ENCODE measurements at regions not wholly inside any gene's neighbourhood (a gene's known extent, or its start where the extent isn't known, plus 50 kb on each side); places are given as distances from the start of the nearest gene placed in this dataset.

DNA sequence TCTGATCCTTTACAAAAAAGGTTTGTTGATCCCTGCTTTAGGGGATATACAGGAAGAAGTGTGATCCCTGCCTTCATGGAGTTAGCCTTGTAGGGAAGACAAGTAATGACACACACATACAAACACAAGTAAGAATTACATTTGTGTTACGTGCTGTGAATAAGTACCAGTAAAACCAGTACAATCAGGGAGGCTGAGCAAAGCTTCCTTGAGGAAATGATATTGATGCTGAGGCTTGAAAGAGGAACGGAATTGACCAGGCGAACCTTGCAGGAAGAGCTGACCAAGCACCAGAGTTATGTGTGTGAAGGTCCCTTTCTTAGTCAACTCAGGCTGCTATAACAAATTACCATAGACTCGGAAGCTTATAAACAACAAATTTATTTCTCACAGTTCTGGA lies 83.6 kb upstream of the CACUL1 start:
- no peak overlapping the region for H3K4me3 ChIP-seq
- intact Hi-C loops (cut with DNase I): no loop called here
- no peaks in the 10 kb centered on the region for H3K27me3 ChIP-seq
- no peak overlapping the region for H3K27ac ChIP-seq
- H3K36me3 ChIP-seq: no peaks in the 10 kb centered on the region
- WGBS, 2 donors: 89 to 90% methylated on average over 4 of the region's 4 CpGs
- no peaks in the 10 kb centered on the region for H3K9me3 ChIP-seq
- no peak for DNase-seq
- H3K4me1 ChIP-seq: peaks cover 0 to 6% (median 3%) of the 10 kb centered on the region in 4 donors
- TF ChIP-seq EP300 (IDR thresholded peaks at IDR 0.05) (no peak), POLR2A (IDR thresholded peaks at IDR 0.05) (no peak), POLR2AphosphoS5 (IDR thresholded peaks at IDR 0.05) (no peak)
- TF ChIP-seq, protein P1, sequence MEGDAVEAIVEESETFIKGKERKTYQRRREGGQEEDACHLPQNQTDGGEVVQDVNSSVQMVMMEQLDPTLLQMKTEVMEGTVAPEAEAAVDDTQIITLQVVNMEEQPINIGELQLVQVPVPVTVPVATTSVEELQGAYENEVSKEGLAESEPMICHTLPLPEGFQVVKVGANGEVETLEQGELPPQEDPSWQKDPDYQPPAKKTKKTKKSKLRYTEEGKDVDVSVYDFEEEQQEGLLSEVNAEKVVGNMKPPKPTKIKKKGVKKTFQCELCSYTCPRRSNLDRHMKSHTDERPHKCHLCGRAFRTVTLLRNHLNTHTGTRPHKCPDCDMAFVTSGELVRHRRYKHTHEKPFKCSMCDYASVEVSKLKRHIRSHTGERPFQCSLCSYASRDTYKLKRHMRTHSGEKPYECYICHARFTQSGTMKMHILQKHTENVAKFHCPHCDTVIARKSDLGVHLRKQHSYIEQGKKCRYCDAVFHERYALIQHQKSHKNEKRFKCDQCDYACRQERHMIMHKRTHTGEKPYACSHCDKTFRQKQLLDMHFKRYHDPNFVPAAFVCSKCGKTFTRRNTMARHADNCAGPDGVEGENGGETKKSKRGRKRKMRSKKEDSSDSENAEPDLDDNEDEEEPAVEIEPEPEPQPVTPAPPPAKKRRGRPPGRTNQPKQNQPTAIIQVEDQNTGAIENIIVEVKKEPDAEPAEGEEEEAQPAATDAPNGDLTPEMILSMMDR (IDR thresholded peaks at IDR 0.05): no peak

DNA sequence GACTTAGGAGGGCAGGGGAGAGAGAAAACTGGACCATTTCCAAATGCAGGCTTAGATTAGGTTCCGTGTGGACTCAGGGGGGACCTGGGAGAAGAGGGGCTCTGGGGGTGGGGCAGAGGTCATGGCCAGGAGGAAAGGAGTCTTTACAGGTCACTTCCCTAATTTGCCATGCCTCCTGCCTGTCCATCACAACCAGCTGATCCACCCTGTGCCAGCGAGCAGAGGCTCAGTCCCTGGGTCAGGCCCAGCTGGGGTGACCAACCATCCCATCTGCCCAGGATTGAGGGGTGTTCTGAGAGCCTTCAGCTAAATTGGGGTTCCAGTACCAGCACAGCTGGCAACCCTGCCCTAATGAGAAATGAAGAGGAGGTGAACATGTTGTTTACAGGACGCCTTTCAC lies 84.6 kb upstream of the CACUL1 start:
- no peak overlapping the region for H3K4me3 ChIP-seq
- no peaks in the 10 kb centered on the region for H3K36me3 ChIP-seq
- H3K27me3 ChIP-seq: no peaks in the 10 kb centered on the region
- no peak overlapping the region for H3K27ac ChIP-seq
- no peak for DNase-seq
- 92 to 97% methylated on average over 3 of the region's 3 CpGs for WGBS, 2 donors
- no peak for TF ChIP-seq POLR2AphosphoS5 (IDR thresholded peaks at IDR 0.05)
- TF ChIP-seq, protein P1 (IDR thresholded peaks at IDR 0.05): no peak
- no peak for TF ChIP-seq EP300 (IDR thresholded peaks at IDR 0.05)
- no peak for TF ChIP-seq POLR2A (IDR thresholded peaks at IDR 0.05)
- intact Hi-C loops (cut with DNase I): no loop called here
- H3K9me3 ChIP-seq: no peaks in the 10 kb centered on the region
- peaks cover 0 to 13% (median 5%) of the 10 kb centered on the region in 4 donors for H3K4me1 ChIP-seq

DNA sequence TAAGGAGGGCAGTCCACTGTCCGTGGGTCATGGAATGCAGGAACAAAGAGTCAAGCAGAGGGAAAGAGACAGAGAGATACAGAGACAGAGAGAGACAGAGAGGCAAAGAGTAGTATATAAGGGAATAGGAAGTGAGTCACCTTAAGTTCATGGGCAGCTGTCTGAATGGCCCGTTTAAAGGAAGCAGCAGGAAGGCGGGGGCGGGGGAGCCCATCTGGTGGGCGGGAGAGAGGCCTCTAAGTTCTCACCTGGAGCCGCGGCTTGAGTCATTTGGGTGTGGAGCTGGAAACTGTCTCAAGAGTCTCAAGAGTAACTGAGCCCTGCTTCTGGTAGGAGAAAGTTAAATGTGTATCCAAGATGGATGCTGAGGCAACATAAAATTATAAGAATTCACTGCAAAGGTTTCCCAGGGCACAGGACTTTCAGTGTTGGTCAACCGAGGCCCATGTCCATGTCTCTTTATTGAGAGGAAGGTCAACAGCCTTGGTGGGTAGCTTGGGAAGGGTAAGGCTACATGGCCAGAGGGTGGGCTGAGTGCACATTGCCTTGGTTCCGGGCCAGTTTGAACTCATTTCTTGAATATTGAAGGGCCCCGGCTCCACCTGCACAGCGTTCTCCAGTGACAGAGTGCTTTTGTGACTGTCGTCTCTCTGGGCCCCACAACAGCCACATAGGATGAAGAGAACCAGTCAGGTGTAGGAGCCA lies 85.5 kb upstream of the CACUL1 start:
- DNase-seq: no peak
- intact Hi-C loops (cut with DNase I): no loop called here

DNA sequence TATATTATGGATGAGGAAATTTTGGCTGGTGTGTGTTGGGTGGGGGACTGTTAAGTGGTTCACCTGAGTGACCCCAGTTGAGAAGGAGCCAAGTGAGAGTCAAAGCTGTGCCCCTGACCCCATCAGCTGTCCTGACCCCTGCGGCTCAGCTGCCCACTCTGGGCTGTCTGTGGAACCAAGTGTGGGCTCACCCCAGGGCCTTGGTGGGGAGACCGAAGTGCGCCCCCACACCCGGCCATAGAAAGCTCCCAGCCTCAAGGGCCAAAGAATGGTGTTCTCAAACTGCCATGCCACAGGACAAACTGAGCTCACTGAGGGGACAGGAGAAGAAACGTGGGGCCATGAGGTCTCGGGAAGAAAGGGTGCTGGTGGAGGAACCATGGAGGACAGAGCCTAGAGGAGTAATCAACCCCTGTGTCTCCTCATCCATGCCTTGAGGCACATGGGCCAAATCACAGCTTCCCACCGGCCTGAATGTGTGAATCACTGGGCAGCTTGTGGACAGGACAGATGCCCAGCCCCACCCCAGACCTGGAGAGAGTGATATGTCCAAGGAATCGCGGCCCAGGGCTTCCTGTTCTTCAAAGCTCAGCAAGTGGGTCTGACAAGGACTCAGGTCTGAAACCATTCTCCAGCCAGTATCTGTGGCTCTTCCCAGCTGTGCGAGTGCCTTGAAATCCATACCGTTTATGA lies 86.2 kb upstream of the CACUL1 start:
- H3K27me3 ChIP-seq: no peaks in the 10 kb centered on the region
- TF ChIP-seq POLR2AphosphoS5 (IDR thresholded peaks at IDR 0.05) (no peak), EP300 (IDR thresholded peaks at IDR 0.05) (no peak)
- no peak overlapping the region for H3K4me3 ChIP-seq
- H3K9me3 ChIP-seq: no peaks in the 10 kb centered on the region
- no peak for DNase-seq
- H3K36me3 ChIP-seq: no peaks in the 10 kb centered on the region
- H3K27ac ChIP-seq: no peak overlapping the region
- 93 to 95% methylated on average over 11 of the region's 11 CpGs for WGBS, 2 donors
- H3K4me1 ChIP-seq: peaks cover 0 to 17% (median 15%) of the 10 kb centered on the region in 4 donors
- intact Hi-C loops (cut with DNase I): no loop called here

More for the DNA sequence above, 85.5 kb upstream of the CACUL1 start:
- no peaks in the 10 kb centered on the region for H3K36me3 ChIP-seq
- WGBS, 2 donors: 74 to 75% methylated on average over 12 of the region's 12 CpGs
- peaks cover 0 to 17% (median 13%) of the 10 kb centered on the region in 4 donors for H3K4me1 ChIP-seq
- H3K27me3 ChIP-seq: no peaks in the 10 kb centered on the region
- TF ChIP-seq POLR2A (IDR thresholded peaks at IDR 0.05): no peak
- TF ChIP-seq, protein P1 (IDR thresholded peaks at IDR 0.05): no peak
- TF ChIP-seq POLR2AphosphoS5 (IDR thresholded peaks at IDR 0.05): no peak
- no peak for TF ChIP-seq EP300 (IDR thresholded peaks at IDR 0.05)
- H3K9me3 ChIP-seq: no peaks in the 10 kb centered on the region
- no peak overlapping the region for H3K4me3 ChIP-seq
- no peak overlapping the region for H3K27ac ChIP-seq

DNA sequence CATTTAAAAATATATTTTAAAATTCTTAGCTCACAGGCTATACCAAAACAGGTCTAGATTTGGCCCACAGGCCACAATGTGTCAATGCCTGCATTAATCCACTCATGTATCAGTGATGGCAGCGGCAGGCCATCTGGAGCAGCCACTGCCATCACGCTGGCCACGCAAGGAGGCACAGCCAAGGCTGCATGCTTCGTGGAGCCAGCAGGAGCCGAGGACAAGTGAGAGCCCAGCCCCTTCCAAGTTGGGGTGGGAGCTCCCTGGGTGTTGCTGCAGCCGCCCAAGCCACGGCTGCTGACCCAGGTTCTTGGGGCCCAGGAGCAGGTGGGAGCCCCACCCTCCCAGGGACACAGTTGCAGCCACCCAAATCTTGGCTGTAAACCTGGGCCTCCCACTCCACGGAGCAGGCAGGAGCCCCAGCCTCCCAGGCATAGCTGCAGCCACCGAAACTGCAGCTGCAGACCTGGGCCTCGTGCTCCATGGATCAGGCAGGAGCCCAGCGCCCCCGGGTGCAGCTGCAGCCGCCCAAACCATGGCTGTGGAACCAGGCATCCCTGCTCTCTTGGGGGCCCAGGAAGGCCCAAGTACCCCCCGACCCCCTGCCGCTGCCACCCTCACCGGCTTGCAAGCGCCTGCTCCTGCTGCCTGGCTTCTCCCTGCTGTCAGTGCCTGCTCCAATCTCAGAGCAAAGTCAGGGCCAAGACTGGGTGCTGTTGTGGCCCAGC lies 87.3 kb upstream of the CACUL1 start:
- intact Hi-C loops (cut with DNase I): no loop called here
- 87 to 91% methylated on average over 17 of the region's 17 CpGs for WGBS, 2 donors
- no peak for DNase-seq
- Histone ChIP-seq H3K27ac (no peak overlapping the region), H3K9me3 (no peaks in the 10 kb centered on the region), H3K4me1 (peaks cover 0 to 17% (median 15%) of the 10 kb centered on the region in 4 donors), H3K4me3 (no peak overlapping the region), H3K27me3 (no peaks in the 10 kb centered on the region), H3K36me3 (no peaks in the 10 kb centered on the region)
- TF ChIP-seq POLR2A (IDR thresholded peaks at IDR 0.05) (no peak), EP300 (IDR thresholded peaks at IDR 0.05) (no peak)
